Spleen (tissue), 11 donors: ENCODE measurements at regions not wholly inside any gene's neighbourhood (a gene's known extent, or its start where the extent isn't known, plus 50 kb on each side); places are given as distances from the start of the nearest gene placed in this dataset.

Source experiments
- DNase-seq: peaks from one replicate; pipeline ENCODE4 v3.0.0-alpha.2; 2020
- H3K27ac ChIP-seq, 8 donors: fragments of 200-600 bp; sonication (generic) in 7 of 8; 1 replicate in 4 of 8; 2 replicates in 4 of 8; pipeline versions ENCODE4 v1.5.0 to v1.8.0; 2016 to 2021; ENCODE audit warnings: inconsistent platforms in 4 of 8, mild to moderate bottlenecking in 4 of 8, moderate library complexity in 1 of 8
- H3K27me3 ChIP-seq, 7 donors: fragments of 200-600 bp; sonication (generic) in 6 of 7; replicated peaks in 1 of 7; 1 replicate in 4 of 7; 2 replicates in 3 of 7; pipeline versions ENCODE4 v1.5.0 to v1.8.0; 2016 to 2021; ENCODE audit warnings: inconsistent platforms in 3 of 7, mild to moderate bottlenecking in 1 of 7
- H3K36me3 ChIP-seq, 6 donors: fragments of 200-600 bp; sonication (generic) in 5 of 6; 1 replicate in 4 of 6; 2 replicates in 2 of 6; pipeline versions ENCODE4 v1.5.0 to v1.8.0; 2016 to 2021; ENCODE audit warnings: inconsistent platforms in 2 of 6
- H3K4me1 ChIP-seq, 6 donors: fragments of 200-600 bp; sonication (generic) in 5 of 6; 1 replicate in 3 of 6; 2 replicates in 3 of 6; pipeline versions ENCODE4 v1.5.0 to v1.8.0; 2016 to 2021; ENCODE audit warnings: inconsistent platforms in 3 of 6
- H3K4me3 ChIP-seq, 8 donors: fragments of 200-600 bp; sonication (generic) in 7 of 8; 1 replicate in 4 of 8; 2 replicates in 4 of 8; pipeline versions ENCODE4 v1.5.0 to v1.8.0; 2016 to 2021; ENCODE audit warnings: inconsistent platforms in 4 of 8, mild to moderate bottlenecking in 4 of 8, moderate library complexity in 2 of 8
- H3K9me3 ChIP-seq, 8 donors: fragments of 200-600 bp; sonication (generic) in 7 of 8; 1 replicate in 4 of 8; 2 replicates in 4 of 8; pipeline versions ENCODE4 v1.5.0 to v1.8.0; 2016 to 2021; ENCODE audit warnings: inconsistent platforms in 4 of 8
- POLR2A ChIP-seq, 3 donors: fragments of 450-650 bp; IDR thresholded peaks; one replicate each; pipeline ENCODE4 v1.5.1; 2017; ENCODE audit warnings: antibody characterized with exemption in 3 of 3, mild to moderate bottlenecking in 1 of 3
- POLR2AphosphoS5 ChIP-seq, 3 donors: sonication (generic); formaldehyde crosslinking; IDR thresholded peaks; one replicate each; pipeline ENCODE4 v1.5.1; 2017; ENCODE audit warnings: antibody characterized with exemption in 3 of 3
- WGBS, 5 donors: extraction: QIAGEN DNeasy Blood & Tissue Kit in 3 of 5; methylation state at CpG; one replicate each; pipeline versions ENCODE4 v1.1.5 to v1.1.7; 2013 to 2018; 5-methylcytosine and 5-hydroxymethylcytosine counted together
- intact Hi-C: fragments of 100-400 bp; cut with DNase I; formaldehyde crosslinking; loops from one replicate; pipeline ENCODE4 v1.15.0; 2023; ENCODE audit warnings: low total_unique reads
- TF ChIP-seq, protein P1 (sequence below), 11 experiments: fragments of 200-600 bp in 7 of 11; fragments of 450-650 bp in 4 of 11; sonication (generic) in 4 of 11; IDR thresholded peaks in 8 of 11; conservative IDR thresholded peaks in 3 of 11; 1 replicate in 7 of 11; 2 replicates in 4 of 11; pipeline versions ENCODE4 v1.4.0 to v1.8.0; 2016 to 2021; ENCODE audit warnings: antibody characterized with exemption in 11 of 11, inconsistent platforms in 4 of 11, mild to moderate bottlenecking in 1 of 11
- donor health status: healthy with polysubstance abuse.
- donor health status: DM: no; HTN: no; CAD: no; lungs with moderate emphysema.
- donor health status: DM: no; HTN: no; CAD: no.
- donor health status: Bipolar disorder and iron deficiency.
- donor health status: healthy.
- donor health status: DM: no; HTN: no; CAD: no.
- donor health status: DM: yes; HTN: yes; CAD: no.

- intact Hi-C loops: no loop called here
- no peaks in the 10 kb centered on the region for H3K27me3 ChIP-seq
- TF ChIP-seq POLR2A (IDR thresholded peaks at IDR 0.05): no peak
- TF ChIP-seq POLR2AphosphoS5 (IDR thresholded peaks at IDR 0.05): no peak
- TF ChIP-seq, protein P1, sequence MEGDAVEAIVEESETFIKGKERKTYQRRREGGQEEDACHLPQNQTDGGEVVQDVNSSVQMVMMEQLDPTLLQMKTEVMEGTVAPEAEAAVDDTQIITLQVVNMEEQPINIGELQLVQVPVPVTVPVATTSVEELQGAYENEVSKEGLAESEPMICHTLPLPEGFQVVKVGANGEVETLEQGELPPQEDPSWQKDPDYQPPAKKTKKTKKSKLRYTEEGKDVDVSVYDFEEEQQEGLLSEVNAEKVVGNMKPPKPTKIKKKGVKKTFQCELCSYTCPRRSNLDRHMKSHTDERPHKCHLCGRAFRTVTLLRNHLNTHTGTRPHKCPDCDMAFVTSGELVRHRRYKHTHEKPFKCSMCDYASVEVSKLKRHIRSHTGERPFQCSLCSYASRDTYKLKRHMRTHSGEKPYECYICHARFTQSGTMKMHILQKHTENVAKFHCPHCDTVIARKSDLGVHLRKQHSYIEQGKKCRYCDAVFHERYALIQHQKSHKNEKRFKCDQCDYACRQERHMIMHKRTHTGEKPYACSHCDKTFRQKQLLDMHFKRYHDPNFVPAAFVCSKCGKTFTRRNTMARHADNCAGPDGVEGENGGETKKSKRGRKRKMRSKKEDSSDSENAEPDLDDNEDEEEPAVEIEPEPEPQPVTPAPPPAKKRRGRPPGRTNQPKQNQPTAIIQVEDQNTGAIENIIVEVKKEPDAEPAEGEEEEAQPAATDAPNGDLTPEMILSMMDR (IDR thresholded peaks at IDR 0.05 in 8 of 11, conservative IDR thresholded peaks at IDR 0.05 in 3 of 11): no peak
- H3K9me3 ChIP-seq: no peaks in the 10 kb centered on the region
- WGBS, 5 donors: 58 to 73% (median 69%) methylated on average over 2 of the region's 2 CpGs
- H3K4me3 ChIP-seq: no peak overlapping the region
- H3K4me1 ChIP-seq: no peaks in the 10 kb centered on the region
- H3K36me3 ChIP-seq: no peaks in the 10 kb centered on the region
- DNase-seq: no peak
- H3K27ac ChIP-seq: no peak overlapping the region
Observed at GRCh38 chr10:10032991-10033390, 984.7 kb upstream of the CELF2 start.

DNA sequence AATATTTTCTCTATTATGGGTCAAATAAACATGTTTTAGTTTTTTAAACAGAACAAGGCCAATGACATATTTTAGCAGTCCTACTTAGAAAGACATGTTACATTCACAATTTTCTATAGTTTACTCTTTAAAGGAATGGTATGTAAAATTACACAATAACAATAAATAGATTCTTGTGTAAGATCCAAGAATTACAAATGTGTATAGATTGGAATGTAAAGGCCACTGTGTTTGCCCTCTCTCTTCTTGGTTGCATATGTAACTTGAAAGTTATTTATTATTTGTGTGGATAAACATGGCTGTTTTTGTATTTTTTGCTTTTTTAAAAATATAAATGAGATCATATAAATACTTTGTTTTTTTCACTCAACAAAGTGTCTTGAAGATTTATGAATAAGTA lies 979.3 kb upstream of the CELF2 start:
- Histone ChIP-seq H3K27me3 (no peaks in the 10 kb centered on the region), H3K9me3 (no peaks in the 10 kb centered on the region), H3K27ac (no peak overlapping the region), H3K36me3 (no peaks in the 10 kb centered on the region), H3K4me3 (no peak overlapping the region), H3K4me1 (no peaks in the 10 kb centered on the region)
- TF ChIP-seq, protein P1 (IDR thresholded peaks at IDR 0.05 in 8 of 11, conservative IDR thresholded peaks at IDR 0.05 in 3 of 11): no peak
- no peak for TF ChIP-seq POLR2A (IDR thresholded peaks at IDR 0.05)
- TF ChIP-seq POLR2AphosphoS5 (IDR thresholded peaks at IDR 0.05): no peak
- DNase-seq: no peak
- intact Hi-C loops: no loop called here

- WGBS, 5 donors: 58 to 88% (median 82%) methylated on average over 2 of the region's 2 CpGs
- intact Hi-C loops: no loop called here
- no peak overlapping the region for H3K4me3 ChIP-seq
- H3K27me3 ChIP-seq: no peaks in the 10 kb centered on the region
- H3K4me1 ChIP-seq: no peaks in the 10 kb centered on the region
- DNase-seq: no peak
- H3K36me3 ChIP-seq: no peaks in the 10 kb centered on the region
- H3K9me3 ChIP-seq: no peaks in the 10 kb centered on the region
- TF ChIP-seq POLR2AphosphoS5 (IDR thresholded peaks at IDR 0.05) (no peak), POLR2A (IDR thresholded peaks at IDR 0.05) (no peak)
- TF ChIP-seq, protein P1 (IDR thresholded peaks at IDR 0.05 in 8 of 11, conservative IDR thresholded peaks at IDR 0.05 in 3 of 11): no peak
- no peak overlapping the region for H3K27ac ChIP-seq
Observed at GRCh38 chr10:10039595-10039994, 978.1 kb upstream of the CELF2 start.

DNA sequence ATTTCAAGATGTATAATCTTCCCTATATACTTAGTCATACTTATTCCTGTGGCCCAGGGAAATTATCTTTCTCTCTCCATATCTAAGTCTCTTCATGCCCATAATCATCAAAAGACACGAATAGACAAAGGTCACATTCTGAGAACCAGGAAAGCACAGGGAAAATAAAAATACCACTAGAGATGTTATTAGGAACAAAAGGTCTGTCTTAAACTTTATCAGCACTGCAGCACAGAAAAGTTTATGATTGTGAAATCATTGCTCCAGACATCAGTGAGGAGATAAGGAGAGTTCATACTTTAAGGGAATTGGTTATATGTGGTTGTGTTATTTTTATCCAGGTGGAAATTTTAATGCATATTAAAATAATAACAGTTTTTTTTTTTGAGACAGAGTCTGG lies 974.6 kb upstream of the CELF2 start:
- H3K27me3 ChIP-seq: no peaks in the 10 kb centered on the region
- H3K4me1 ChIP-seq: no peaks in the 10 kb centered on the region
- H3K9me3 ChIP-seq: no peaks in the 10 kb centered on the region
- 0 to 38% (median 0%) methylated on average over 1 of the region's 1 CpG for WGBS, 5 donors
- TF ChIP-seq POLR2AphosphoS5 (IDR thresholded peaks at IDR 0.05): no peak
- no peak for TF ChIP-seq POLR2A (IDR thresholded peaks at IDR 0.05)
- TF ChIP-seq, protein P1 (IDR thresholded peaks at IDR 0.05 in 8 of 11, conservative IDR thresholded peaks at IDR 0.05 in 3 of 11): no peak
- intact Hi-C loops: no loop called here
- no peak overlapping the region for H3K4me3 ChIP-seq
- no peaks in the 10 kb centered on the region for H3K36me3 ChIP-seq
- DNase-seq: no peak
- no peak overlapping the region for H3K27ac ChIP-seq
